22Rv1 (cell line): ENCODE measurements at regions not wholly inside any gene's neighbourhood (a gene's known extent, or its start where the extent isn't known, plus 50 kb on each side); places are given as distances from the start of the nearest gene placed in this dataset.
A peak's percentile ranks its signal among the peaks of the same experiment; 100 is the strongest.

ENCODE experiments used
- H3K27ac ChIP-seq: fragments of 450-650 bp; 2 replicates; pipeline ENCODE4 v1.5.1; 2017
- CTCF ChIP-seq: fragments of 450-650 bp; IDR thresholded peaks from 2 replicates; pipeline ENCODE4 v1.5.1; 2017; ENCODE audit warnings: mild to moderate bottlenecking
- ZFX ChIP-seq: fragments of 450-650 bp; IDR thresholded peaks from 2 replicates; pipeline ENCODE4 v1.6.1; 2017; ENCODE audit warnings: antibody characterized with exemption, borderline replicate concordance

DNA sequence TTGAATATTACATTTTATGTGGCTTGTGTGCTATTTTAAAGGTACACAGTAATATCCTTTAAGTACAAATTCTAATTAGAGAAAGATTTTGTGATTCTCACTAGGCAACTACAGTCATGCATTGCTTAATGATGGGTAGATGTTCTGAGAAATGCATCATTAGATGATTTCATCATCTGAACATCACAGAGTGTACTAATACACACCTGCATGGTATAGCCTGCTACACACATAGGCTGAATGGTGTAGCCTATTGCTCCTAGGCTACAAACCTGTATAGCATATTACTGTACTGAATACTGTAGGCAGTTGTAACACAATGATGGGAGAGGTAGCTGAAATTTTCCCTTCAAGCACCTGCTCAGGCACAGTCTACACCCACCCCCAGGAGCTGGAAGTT lies 217.4 kb upstream of the EOMES start:
- TF ChIP-seq ZFX (no peak), CTCF (no peak)
- H3K27ac ChIP-seq, result no peak overlapping the region

- no peak overlapping the region for H3K27ac ChIP-seq
- TF ChIP-seq ZFX, result no peak
- no peak for TF ChIP-seq CTCF
Measured at GRCh38 chr3:27939940-27940339, 217.8 kb upstream of the EOMES start.

- peak; percentile 27; the same call in 1 of the 2 replicates for TF ChIP-seq CTCF
- TF ChIP-seq ZFX, result no peak
Measured at GRCh38 chr3:27943106-27943505, 221.0 kb upstream of the EOMES start.

DNA sequence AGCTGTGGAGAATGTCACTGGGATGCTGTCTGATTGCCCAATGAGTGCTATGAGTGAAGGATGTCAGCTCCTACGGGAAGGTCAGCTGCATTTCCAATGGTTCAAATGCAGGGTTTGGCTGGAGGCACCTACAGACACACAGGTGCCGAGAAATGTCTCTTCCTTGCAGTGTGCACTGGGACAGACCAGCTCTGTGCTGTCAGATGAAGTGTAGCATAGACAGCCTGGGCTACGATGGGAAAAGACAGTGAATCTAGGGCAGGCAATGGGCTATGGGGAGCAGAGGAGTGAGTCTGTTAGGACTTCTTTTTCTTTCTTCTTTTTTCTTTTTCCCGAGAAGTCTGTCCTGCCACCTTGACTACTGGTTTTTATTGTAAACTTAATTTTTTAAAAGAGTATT lies 223.1 kb upstream of the EOMES start:
- TF ChIP-seq ZFX, result no peak
- TF ChIP-seq CTCF, result no peak
- H3K27ac ChIP-seq, result no peak overlapping the region

More at GRCh38 chr3:27943106-27943505, 221.0 kb upstream of the EOMES start:
- H3K27ac ChIP-seq, result no peak overlapping the region

DNA sequence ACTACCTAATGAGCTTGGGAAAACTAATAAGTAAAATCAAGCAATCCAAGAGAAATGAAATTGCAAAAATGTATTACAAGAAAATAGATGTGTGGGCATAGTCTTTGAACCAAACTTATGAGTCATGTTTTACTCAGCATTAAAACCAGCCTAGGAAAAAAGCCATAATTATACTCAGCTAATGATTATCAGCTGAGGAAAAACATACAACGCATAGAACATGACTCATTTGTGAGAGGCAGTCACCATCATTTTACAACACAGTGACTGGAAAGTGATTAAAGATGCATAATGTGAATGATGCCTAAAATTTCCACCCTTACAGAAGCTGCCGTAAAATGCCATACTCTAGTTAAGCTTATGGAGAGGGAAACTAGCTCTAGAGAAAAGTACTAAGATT lies 238.0 kb upstream of the EOMES start:
- TF ChIP-seq CTCF (no peak), ZFX (no peak)
- no peak overlapping the region for H3K27ac ChIP-seq

DNA sequence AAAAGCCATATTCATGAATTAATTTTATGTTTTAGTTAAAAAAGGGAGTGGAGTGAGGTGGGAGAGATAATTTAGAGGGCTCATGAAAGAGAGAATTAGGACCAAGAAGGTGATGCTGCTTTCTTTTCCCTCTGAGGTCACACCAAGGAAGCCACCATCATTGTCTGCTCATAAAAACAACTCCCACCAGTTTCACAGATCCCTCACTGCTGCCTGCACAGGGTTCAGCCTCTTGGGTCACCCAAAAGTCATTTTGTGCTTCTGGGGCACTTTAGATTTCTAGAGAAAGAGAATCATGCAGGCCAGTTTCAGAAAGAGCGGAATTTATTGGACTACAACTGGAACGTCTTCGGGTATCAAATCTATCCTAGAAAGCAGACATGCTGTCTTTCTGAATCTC lies 241.4 kb upstream of the EOMES start:
- TF ChIP-seq ZFX (no peak), CTCF (no peak)
- no peak overlapping the region for H3K27ac ChIP-seq

GRCh38 chr3:27971600-27971999 lies 249.5 kb upstream of the EOMES start:
- no peak for TF ChIP-seq CTCF
- TF ChIP-seq ZFX, result no peak
- no peak overlapping the region for H3K27ac ChIP-seq

DNA sequence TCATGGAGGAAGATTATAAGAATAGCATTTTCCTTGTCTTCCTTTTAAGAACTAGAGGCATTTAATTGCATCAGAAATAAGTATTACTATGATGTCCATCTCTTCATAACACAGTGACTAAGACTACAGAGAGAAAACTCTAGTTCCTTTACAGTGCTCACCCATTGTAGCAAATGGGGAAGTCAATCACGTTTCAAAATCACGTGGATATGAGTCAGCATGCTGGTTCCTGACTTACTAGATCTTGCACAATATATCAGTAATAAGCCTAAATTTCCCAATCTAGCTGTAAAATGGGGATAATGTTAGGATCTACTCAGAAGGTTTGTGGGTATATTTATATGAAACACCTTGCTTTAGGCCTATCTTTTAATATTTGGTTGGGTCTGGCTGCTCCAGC lies 254.8 kb upstream of the EOMES start:
- TF ChIP-seq CTCF (no peak), ZFX (no peak)
- no peak overlapping the region for H3K27ac ChIP-seq
